NCI-H2029 treated with DMSO at 0.1 percent for 48 hours (cell line): ENCODE measurements at regions not wholly inside any gene's neighbourhood (a gene's known extent, or its start where the extent isn't known, plus 50 kb on each side); places are given as distances from the start of the nearest gene placed in this dataset.
"Not testable (repeated sequence)": the region's sequence is repeated elsewhere in the genome, so short reads cannot be mapped to it uniquely, and the experiment has no call there.

Experiments
- DNase-seq: peaks from one replicate; lab custom pipeline; 2025; lab: John Stamatoyannopoulos, UW

DNA sequence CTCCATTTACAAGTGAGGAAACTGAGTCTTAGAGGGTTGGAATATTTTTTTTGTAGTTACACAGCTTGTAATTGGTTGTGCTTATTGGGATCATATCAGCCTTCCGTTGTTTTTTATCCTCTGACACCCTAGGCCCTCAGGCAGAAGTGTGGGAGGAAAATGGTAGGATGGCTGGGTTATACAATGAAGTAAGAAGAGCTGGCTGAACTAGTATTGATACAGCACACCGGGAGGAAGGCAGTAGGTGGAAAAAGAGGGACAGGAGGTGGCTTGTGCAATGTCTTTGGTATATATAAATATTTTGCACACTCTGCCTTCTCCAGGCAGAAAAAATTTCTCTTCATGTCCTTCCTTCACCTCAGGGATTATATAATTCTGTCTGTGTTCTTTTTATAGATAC lies 214.3 kb upstream of the SGO1 start:
- DNase-seq = no peak

DNA sequence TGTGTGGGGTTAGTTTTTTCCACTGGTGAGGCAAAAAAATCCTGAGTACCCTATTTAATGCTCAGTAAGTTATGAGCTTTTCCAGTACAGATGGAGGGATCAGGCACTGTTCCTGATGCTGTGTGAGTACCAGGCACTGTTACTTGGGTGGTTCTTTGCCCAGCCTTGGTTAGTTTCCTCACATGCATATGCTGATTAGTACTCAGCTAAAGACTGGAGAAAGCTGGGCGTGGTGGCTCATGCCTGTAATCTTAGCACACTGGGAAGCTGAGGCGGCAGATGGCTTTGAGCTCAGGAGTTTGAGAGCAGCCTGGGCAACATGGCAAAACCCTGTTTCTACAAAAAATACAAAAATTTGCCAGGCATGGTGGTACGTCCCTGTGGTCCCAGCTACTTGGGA lies 210.3 kb upstream of the SGO1 start:
- DNase-seq = no peak

DNA sequence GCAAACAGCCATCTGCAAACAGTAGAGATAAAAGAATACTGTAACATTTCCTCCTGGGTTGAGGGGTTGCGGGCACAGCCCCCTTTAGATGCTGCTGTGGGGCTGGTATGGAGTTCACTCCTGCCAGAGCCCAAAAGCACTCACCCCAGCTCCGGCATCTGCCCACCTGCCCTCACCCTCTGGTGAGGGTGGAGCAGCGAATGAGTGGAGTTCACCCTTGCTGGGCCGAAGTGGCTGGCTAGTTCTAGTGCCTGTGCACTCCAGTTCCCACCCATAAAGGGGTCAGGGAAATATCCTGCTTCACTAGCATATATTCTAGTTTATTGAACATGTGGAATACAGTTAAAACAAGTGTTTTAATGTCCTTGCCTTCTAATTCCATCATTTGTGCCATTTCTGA lies 209.7 kb upstream of the SGO1 start:
- DNase-seq = no peak

DNA sequence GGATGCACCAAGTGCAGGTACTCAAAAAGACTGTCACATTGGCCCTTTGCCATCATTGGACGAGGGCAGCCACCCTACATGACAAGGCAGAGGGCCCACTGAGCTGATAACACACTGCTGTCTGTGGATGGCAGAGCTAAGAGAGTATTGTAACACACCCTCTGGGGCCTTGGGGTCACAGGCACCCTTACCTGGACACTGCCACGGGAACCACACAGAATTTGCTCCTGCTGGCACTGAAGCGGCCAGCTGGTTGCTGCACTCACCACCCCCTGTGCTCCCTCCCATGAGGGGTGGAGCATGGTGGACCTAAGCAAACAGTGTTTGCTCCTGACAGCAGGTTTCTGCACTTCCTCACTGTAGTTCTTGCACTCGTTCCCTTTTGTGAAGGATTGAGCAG lies 208.2 kb upstream of the SGO1 start:
- DNase-seq = no peak

DNA sequence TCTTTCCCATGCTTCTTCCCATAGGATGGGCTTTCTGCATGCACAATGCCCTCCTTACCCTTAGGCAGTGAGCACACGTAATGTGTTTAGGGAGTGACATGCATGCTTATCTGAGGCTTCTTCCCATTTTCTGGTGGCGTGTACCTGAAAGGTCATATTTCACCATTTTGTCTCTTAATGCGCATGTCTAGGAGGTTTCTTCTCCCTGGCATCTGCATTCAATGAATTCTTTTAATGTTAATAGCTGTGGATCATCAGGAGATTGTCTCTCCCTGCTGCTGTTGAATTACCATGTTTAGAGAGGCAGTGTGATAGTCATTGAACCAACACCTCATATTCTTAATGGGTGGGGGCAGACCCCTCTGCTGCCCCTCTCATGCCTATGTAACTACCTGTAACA lies 205.6 kb upstream of the SGO1 start:
- DNase-seq = no peak

DNA sequence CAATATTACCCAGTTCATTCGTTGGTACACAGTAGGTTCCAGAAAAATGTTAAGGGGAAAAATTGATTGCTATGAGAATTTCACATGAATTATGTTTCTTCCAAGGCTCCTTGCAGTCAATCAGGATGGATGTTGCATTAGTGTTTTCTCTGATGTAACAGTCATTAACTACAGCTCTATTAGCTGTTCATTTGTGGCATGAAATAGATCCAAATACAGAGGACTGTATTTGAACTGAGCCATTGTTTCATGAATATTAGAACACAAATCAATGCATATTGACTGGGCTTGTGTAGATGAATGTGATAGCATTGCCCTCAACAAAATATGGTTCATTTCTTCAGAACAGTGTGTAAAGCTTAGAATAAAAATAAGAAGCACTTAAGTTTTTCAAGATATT lies 203.0 kb upstream of the SGO1 start:
- DNase-seq = no peak

DNA sequence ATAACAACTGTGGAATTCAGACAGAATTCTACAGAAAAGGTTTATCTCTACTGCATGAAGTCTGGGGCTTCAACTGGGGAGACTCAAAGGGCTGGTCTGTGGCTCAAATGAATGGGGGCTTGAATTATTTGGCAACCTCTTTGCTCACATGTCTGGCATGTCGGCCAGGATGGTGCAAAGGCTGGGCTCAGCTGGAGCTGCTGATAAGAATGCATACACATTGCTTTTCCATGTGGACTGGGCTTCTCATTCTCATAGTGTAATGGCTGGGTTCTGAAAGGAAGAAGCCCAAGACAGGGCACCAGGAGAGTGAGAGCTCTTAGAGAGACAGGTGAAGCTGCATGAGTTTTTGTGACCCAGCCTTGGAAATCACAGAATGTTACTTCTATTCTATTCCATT lies 194.3 kb upstream of the SGO1 start:
- DNase-seq = no peak

DNA sequence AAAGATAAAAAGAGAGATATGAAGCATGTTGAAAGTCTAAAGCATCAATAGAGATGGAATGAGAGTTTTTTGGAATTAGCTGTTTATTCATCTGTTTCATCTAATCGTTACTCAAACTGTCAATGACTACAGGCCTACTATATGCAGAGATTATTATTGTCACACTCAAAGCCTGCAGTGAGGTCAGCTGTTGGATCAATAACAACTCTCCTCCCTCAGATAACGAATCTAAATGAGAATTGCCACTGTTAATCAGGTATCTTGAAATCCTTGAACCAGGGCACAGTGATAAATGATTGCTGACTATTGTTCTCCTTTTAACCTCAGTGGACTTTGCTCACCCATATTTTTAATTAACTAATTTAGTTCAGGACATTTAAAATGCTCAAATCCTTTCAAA lies 192.3 kb upstream of the SGO1 start:
- no peak for DNase-seq

DNA sequence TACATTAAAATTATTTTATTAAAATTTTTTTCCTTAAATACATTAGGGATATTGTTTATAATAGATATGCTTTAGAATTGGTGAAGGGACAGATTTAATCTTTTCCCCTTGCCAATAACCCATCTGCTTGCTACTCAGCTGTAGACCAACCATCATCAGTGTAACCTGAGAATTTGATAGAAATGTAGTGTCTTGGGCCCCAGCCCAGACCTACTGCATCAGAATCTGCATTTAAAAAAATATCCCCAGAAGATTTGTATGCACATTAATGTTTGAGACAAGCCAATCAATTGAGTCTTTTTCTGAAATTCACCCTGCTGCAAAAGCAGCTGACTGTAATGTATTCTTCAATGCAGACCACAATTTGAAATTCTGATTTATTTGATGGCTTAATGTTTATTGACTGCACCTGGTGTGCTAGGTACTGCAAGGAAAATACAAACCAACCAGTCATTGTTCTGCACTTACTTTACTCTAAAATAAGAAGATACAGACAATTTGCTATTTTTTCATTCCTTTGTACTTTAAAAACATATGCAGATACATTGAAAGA lies 190.7 kb upstream of the SGO1 start:
- no peak for DNase-seq

DNA sequence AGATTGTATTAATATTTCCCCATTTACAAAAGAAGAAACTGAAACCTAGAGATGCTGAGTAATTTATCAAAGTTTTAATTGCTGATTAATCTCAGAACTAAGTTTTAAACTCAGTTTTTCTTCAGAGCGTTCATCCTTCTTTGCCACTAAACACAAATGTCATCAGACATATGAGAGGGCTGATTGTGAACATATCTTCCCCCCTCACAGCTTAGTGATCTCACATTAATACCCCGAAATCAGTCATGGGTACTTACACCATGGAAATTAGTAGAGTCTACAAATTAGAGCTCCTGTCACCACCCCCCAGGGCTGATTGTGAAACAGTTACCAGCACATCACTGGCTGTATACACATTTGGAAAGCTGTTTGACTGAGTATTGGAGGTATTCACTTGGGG lies 189.3 kb upstream of the SGO1 start:
- DNase-seq = no peak

DNA sequence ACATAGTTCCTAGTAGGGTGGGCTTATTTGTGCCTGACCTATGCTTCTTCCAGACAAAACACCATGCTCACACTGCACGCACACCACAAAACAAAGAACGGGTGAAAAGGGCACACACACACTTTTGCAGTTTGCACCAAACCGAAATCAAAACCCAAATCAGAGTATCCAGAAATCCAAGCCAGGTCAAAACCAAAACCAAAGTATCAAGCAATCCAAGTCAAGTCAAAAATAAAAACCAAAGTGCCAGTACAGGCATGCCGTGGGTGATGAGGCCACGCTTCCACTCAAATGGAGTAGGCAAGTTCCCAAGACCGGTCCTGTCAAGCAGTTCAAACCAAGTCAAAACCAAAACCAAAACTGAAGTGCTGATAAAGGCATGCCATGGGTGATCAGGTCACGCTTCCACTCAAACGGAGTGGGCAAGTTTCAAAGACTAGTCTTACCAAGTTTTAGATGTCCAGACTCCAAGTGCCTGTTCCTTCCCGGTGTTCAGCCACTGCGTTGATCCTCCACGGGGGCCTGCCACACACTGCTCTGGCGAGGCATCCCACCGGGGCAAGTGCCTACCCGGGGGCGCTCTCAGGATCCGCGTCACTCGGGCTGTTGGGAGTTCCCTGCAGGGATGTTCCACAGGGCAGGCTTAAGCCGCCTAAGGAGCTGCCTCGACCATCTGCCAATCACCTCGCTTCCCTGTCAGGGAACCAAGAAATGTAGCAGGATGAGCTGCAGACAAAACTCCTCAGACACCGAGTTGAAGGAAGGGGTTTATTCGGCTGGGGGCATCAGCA lies 184.5 kb upstream of the SGO1 start:
- not testable (repeated sequence) for DNase-seq

DNA sequence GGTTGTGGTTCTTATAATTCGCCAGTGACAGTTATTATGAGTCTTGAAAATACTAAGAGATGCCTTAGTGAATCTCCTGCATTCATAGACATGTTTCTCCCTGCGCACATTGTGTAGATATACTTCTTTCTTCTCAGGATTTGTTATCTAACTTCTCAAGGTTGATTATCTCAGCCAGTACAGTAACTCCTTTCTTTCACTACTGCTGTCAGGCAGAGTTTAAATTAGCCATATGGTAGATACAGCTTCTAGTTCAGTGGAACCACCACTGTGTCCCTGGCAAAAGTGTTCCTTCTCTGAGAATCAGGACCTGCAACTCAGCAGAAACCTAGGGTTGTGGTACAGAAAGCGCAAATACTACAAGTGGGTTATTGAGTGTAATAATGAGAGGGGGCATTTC lies 175.0 kb upstream of the SGO1 start:
- no peak for DNase-seq

DNA sequence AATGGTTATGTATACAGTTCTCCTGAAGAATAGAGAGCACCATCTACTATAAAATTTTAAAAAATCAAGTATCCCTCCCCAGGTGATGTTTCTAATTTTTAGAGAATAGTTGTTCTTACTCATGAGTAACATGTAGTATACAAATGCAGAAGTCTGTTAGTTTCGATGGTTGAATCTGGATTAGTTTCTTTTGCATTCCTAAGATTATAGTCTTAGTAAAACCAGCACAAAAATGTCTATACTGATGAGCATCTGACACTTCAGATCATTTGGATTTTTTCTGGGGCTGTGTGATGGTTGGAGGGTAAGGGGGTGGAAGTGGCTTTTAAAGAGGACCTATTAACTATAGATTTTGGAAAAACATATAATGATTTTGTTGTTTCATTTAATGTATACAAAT lies 167.3 kb upstream of the SGO1 start:
- no peak for DNase-seq

DNA sequence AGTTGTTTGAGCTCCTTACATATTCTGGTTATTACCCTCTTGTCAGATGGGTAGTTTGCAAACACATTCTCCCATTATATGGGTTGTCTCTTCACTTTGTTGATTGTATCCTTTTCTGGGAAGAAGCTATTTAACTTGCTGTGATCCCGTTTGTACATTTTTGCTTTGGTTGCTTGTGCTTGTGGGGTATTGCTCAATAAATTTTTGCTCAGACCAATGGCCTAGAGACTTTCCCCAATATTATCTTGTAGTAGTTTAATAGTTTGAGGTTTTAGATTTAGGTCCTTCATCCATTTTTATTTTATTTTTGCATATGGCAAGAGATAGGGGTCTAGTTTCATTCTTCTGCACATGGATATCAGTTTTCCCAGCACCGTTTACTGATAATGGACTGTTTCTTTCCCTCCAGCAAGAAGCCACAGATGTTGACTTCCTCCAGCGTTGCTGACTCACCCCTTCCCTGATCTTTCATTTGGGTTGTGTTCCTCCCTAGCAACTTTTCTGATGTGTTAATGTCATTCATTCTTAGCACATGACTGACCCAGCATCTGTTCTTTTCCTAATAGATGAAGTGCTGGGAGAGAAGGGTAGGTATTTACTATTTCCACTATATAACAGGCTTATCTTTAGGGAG lies 166.7 kb upstream of the SGO1 start:
- no peak for DNase-seq

DNA sequence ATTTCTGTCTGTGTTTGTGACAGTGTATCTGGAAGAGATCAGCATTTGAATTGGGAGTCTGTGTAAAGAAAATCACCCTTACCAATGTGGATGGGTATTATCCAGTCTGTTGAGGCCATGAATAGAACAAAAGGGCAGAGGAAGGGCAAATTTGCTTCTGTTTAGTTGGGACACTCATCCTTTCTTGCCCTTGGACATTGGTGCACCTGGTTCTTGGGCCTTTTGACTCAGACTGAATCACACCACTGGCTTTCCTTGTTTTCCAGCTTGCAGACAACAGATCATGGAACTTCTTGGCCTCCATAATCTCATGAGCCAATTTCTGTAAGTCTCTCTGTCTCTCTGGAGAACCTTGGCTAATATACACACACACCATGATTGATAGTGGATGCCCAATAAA lies 164.4 kb upstream of the SGO1 start:
- no peak for DNase-seq

DNA sequence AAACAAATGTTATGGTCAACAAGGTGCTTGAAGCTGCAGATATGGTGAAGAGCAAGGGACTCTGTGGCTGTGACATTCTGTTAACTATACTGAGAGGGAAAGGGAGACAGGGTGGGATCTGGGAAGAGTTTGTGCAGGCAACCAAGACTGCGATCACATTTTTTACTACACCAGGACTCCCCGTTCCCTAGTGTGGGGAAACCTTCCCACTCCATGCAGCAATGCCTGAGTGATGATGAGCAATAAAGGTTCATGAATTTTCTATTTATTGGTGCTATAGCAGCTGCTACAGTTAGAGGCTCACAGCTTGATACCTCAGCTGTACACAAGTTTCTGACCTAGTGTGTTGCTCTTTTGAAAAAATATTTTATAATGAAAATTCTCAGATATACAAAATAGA lies 160.9 kb upstream of the SGO1 start:
- DNase-seq = no peak

DNA sequence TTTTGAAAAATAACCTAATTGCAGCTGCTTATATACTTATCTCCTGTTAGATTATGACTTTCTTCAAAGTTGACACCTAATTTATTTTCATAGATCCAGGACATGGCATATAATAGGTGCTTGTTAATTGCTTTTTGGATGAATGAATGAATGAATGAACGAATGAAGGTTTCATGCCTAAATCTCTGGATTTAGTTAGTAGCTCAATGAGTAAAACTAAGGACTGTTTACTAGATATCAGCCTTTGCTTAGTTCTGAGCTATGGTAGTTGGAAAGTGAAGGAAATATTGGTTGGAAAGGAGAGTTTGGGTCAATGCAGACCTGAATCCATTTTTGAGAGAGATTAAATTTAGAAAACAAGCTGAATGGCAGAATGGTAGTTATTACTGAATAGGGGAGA lies 160.4 kb upstream of the SGO1 start:
- no peak for DNase-seq

DNA sequence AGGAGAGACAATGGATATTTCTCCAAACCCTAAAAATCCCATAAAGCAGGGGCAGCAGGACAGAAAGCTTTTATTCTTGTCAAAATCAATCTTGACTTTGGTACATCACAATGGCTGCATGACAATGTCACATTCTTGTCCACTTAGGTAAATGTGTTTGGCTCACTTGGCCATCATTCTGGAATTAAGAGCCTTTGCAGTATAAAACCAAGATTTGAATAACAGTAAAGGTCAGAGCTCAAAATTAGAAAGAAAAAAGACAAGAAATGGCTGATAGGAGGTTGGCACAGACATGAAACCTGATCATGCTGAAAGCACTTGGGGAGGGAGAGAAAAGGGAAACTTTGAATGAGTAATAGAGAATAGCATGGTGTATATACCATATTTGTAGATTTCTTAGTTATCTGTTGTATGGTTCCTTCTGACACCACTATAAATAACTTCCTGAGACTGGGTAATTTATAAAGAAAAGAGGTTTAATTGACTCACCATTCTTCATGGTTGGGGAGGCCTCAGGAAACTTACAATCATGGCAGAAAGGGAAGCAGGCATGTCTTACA lies 158.5 kb upstream of the SGO1 start:
- no peak for DNase-seq

DNA sequence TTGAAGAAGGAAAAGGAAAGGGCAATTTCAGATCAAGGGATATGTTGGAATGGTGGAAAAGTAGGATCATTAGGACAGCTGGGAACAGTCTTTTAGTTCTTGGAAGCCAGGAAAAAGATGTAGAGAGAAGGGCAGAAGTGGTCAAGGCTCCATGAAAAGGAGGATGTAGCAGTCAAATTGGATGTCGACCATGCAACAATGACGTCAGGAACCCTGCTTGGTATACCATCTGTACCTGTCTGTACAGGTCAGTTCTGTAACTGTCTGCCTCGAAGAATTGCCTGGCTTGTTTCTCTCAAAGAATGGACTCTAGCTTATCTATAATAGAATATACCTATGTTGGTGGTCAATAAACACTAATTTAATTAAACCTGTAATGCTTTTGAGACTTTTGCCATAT lies 157.8 kb upstream of the SGO1 start:
- DNase-seq = no peak

DNA sequence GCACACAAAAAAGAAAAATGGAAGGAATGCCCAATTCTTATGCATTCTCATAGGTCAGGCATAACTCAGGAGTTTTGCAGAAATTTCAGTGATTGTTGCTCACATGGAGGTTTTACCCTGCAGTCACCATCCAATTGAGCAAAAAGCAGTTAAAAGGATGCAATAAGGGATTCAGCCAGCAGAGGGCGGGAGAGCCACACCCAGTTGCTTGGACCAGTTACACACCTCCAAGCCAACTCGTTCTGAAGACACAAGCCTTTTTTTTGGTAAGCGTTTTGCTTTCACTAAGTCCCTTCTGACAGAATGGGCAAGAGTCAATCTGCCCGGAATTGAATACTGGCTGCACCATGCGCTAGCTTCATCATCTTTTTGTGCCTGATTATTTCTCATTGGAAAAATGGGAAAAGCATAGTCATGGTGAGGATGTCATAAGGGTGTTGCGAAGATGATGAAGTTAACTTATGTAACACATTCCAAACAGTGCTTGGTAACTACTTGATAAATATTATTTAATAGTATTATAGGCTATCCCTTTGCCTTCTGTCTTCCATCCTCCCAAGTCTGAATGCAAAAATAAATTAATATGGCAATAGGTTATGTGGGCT lies 154.4 kb upstream of the SGO1 start:
- peak; percentile 68 for DNase-seq

DNA sequence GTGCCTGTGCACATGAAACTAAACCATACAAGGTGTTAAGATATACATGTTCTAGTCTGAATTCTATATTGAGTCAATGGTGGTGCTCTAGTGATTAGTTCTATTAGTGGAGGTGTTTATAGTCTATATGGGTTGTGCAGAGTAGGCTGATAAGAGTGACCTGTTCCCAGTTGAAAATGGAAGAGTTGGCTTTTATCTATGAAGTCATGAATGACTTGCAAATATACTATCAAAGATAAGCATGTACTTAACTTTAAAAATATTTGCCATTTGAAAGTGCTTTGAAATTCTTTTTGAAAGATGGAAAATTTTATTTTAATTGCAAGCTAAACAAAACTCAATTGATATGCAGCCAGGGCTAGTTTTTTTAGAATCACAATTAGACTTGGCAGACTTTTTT lies 150.6 kb upstream of the SGO1 start:
- no peak for DNase-seq

DNA sequence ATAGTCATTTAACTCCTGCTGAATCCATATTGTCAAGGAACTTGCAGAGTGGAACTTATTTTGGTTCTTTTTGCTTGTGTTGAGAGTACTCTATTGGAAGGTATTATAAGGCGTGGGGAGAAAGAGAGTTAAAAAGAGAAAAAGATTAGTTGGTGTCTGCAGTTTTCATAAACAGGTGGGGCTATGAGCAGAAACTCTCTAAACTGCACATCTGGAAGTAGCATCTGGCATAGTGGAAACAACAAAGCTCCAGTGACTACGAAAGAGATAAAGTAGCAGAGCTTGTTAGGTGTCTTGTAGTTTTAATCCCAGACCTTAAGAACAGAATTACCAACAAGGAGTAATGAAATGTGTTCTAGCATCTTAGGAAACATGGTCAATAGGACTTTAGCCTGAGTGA lies 148.8 kb upstream of the SGO1 start:
- DNase-seq = no peak

DNA sequence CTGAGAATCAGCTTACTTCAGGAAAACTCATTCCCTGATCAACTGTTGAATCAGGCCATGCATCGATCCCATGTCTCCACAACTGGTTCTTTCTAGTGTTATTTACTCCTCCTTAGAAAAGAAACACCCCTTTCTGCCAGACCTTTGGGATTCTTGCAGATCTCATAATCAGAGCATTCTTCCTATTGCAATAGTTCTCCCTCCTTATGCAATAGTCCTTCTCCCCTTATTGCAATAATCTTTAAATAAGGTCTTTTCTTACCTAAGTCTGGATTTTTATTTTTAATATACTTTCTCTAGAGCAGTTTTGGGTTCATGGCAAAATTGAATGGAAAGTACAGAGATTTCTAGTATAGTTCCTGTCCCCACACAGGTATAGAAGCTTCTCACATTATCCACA lies 141.9 kb upstream of the SGO1 start:
- no peak for DNase-seq
